Aorta (tissue), 5 donors: ENCODE measurements at regions not wholly inside any gene's neighbourhood (a gene's known extent, or its start where the extent isn't known, plus 50 kb on each side); places are given as distances from the start of the nearest gene placed in this dataset.

ENCODE experiments used
- ATAC-seq: fragments of 200-7000 bp; cut with Tn5 transposase; one replicate; pipeline ENCODE4 v1.9.1; 2022; ENCODE audit warnings: moderate library complexity; ENCODE audit not compliant: low FRiP score
- DNase-seq, 2 donors: peaks; one replicate each; pipeline ENCODE4 v3.0.0-alpha.2; 2020
- H3K27ac ChIP-seq, 2 donors: one replicate each; pipeline ENCODE4 v1.5.1; 2013; ENCODE audit warnings: low read length in 2 of 2, mild to moderate bottlenecking in 2 of 2, moderate library complexity in 2 of 2, control low read depth in 1 of 2, inconsistent platforms in 1 of 2, low read depth in 1 of 2
- H3K27me3 ChIP-seq, 2 donors: one replicate each; pipeline ENCODE4 v1.6.1; 2013; ENCODE audit warnings: control low read depth in 1 of 2, low read length in 1 of 2, mild to moderate bottlenecking in 1 of 2, moderate library complexity in 1 of 2; ENCODE audit not compliant: insufficient read depth in 2 of 2, control insufficient read depth in 1 of 2
- H3K36me3 ChIP-seq, 2 donors: one replicate each; pipeline ENCODE4 v1.6.1; 2013; ENCODE audit warnings: control low read depth in 1 of 2, low read length in 1 of 2, mild to moderate bottlenecking in 1 of 2; ENCODE audit not compliant: insufficient read depth in 2 of 2, control insufficient read depth in 1 of 2
- H3K4me1 ChIP-seq, 2 donors: one replicate each; pipeline ENCODE4 v1.6.1; 2013; ENCODE audit warnings: low read length in 2 of 2, control low read depth in 1 of 2, mild to moderate bottlenecking in 1 of 2, moderate library complexity in 1 of 2; ENCODE audit not compliant: insufficient read depth in 2 of 2, control insufficient read depth in 1 of 2
- H3K4me3 ChIP-seq, 2 donors: one replicate each; pipeline ENCODE4 v1.5.1; 2013; ENCODE audit warnings: low read length in 2 of 2, control low read depth in 1 of 2, mild to moderate bottlenecking in 1 of 2
- H3K9me3 ChIP-seq: one replicate; pipeline ENCODE4 v1.6.1; 2013; ENCODE audit warnings: mild to moderate bottlenecking, low read length; ENCODE audit not compliant: control insufficient read depth
- WGBS, 2 donors: extraction: QIAGEN DNeasy Blood & Tissue Kit; methylation state at CpG; one replicate each; pipeline ENCODE4 v1.1.7; 2013; 5-methylcytosine and 5-hydroxymethylcytosine counted together
- intact Hi-C, 2 donors: fragments of 100-400 bp; cut with DNase I; formaldehyde crosslinking; loops; one replicate each; pipeline versions ENCODE4 v1.14.2 to v1.15.0; 2022
- donor health status: healthy with polysubstance abuse.
- donor health status: Bipolar disorder and iron deficiency.
- donor health status: DM: no; HTN: no; CAD: no.
- donor health status: DM: no; HTN: no; CAD: no.
- donor health status: DM: yes; HTN: yes; CAD: no.

GRCh38 chr5:162520878-162521277 lies 453.3 kb downstream of the GABRG2 start:
- Histone ChIP-seq H3K36me3 (no peaks in the 10 kb centered on the region), H3K27ac (no peak overlapping the region), H3K4me1 (no peaks in the 10 kb centered on the region), H3K9me3 (peaks cover 6% of the 10 kb centered on the region), H3K4me3 (no peak overlapping the region), H3K27me3 (no peaks in the 10 kb centered on the region)
- intact Hi-C loops, result no loop called here
- DNase-seq (no peak), ATAC-seq (no peak)
- 72 to 78% methylated on average over 1 of the region's 1 CpG for WGBS, 2 donors

- intact Hi-C loops, result no loop called here
- no peaks in the 10 kb centered on the region for H3K36me3 ChIP-seq
- no peak overlapping the region for H3K4me3 ChIP-seq
- H3K9me3 ChIP-seq, result peaks cover 3% of the 10 kb centered on the region
- 40 to 45% methylated on average over 1 of the region's 1 CpG for WGBS, 2 donors
- no peaks in the 10 kb centered on the region for H3K27me3 ChIP-seq
- peaks cover 0 to 2% of the 10 kb centered on the region in 2 donors for H3K4me1 ChIP-seq
- no peak overlapping the region for H3K27ac ChIP-seq
- DNase-seq, result no peak
- no peak for ATAC-seq
These were observed 461.6 kb downstream of the GABRG2 start for GRCh38 chr5:162529209-162529608.

- peaks cover 3% of the 10 kb centered on the region for H3K9me3 ChIP-seq
- WGBS, 2 donors, result 88% methylated on average over 2 of the region's 2 CpGs
- DNase-seq, result no peak
- no peak overlapping the region for H3K27ac ChIP-seq
- intact Hi-C loops, result no loop called here
- H3K27me3 ChIP-seq, result no peaks in the 10 kb centered on the region
- no peak overlapping the region for H3K4me3 ChIP-seq
- ATAC-seq, result no peak
- H3K36me3 ChIP-seq, result no peaks in the 10 kb centered on the region
- H3K4me1 ChIP-seq, result peaks cover 0 to 2% of the 10 kb centered on the region in 2 donors
These were observed 462.3 kb downstream of the GABRG2 start for GRCh38 chr5:162529886-162530285.

- Histone ChIP-seq H3K27ac (no peak overlapping the region), H3K4me1 (no peaks in the 10 kb centered on the region), H3K27me3 (no peaks in the 10 kb centered on the region), H3K36me3 (no peaks in the 10 kb centered on the region), H3K9me3 (no peaks in the 10 kb centered on the region), H3K4me3 (no peak overlapping the region)
- WGBS, 2 donors, result 14 to 20% methylated on average over 2 of the region's 2 CpGs
- no peak for DNase-seq
- intact Hi-C loops, result no loop called here
- ATAC-seq, result no peak
These were observed 475.9 kb downstream of the GABRG2 start for GRCh38 chr5:162543437-162543836.

GRCh38 chr5:162544905-162545304 lies 477.3 kb downstream of the GABRG2 start:
- H3K4me3 ChIP-seq, result no peak overlapping the region
- no peak overlapping the region for H3K27ac ChIP-seq
- no peaks in the 10 kb centered on the region for H3K36me3 ChIP-seq
- H3K4me1 ChIP-seq, result no peaks in the 10 kb centered on the region
- 81 to 88% methylated on average over 2 of the region's 2 CpGs for WGBS, 2 donors
- DNase-seq, result no peak
- intact Hi-C loops, result no loop called here
- no peaks in the 10 kb centered on the region for H3K27me3 ChIP-seq
- ATAC-seq, result no peak
- H3K9me3 ChIP-seq, result no peaks in the 10 kb centered on the region

- H3K36me3 ChIP-seq, result no peaks in the 10 kb centered on the region
- H3K27ac ChIP-seq, result no peak overlapping the region
- no peak for DNase-seq
- H3K27me3 ChIP-seq, result no peaks in the 10 kb centered on the region
- intact Hi-C loops, result no loop called here
- no peak overlapping the region for H3K4me3 ChIP-seq
- H3K4me1 ChIP-seq, result no peaks in the 10 kb centered on the region
- ATAC-seq, result no peak
- 87 to 90% methylated on average over 13 of the region's 13 CpGs for WGBS, 2 donors
- no peaks in the 10 kb centered on the region for H3K9me3 ChIP-seq
These were observed 482.7 kb downstream of the GABRG2 start for GRCh38 chr5:162550236-162550635.

GRCh38 chr5:162558120-162558519 lies 490.5 kb downstream of the GABRG2 start:
- Histone ChIP-seq H3K4me3 (no peak overlapping the region), H3K27ac (no peak overlapping the region), H3K9me3 (no peaks in the 10 kb centered on the region), H3K4me1 (no peaks in the 10 kb centered on the region), H3K27me3 (no peaks in the 10 kb centered on the region), H3K36me3 (no peaks in the 10 kb centered on the region)
- 83 to 88% methylated on average over 6 of the region's 6 CpGs for WGBS, 2 donors
- intact Hi-C loops, result no loop called here
- DNase-seq (no peak), ATAC-seq (no peak)

GRCh38 chr5:162567644-162568043 lies 500.1 kb downstream of the GABRG2 start:
- H3K36me3 ChIP-seq, result no peaks in the 10 kb centered on the region
- 52 to 70% methylated on average over 3 of the region's 3 CpGs for WGBS, 2 donors
- no peak overlapping the region for H3K4me3 ChIP-seq
- intact Hi-C loops, result no loop called here
- ATAC-seq (no peak), DNase-seq (no peak)
- no peak overlapping the region for H3K27ac ChIP-seq
- H3K27me3 ChIP-seq, result no peaks in the 10 kb centered on the region
- no peaks in the 10 kb centered on the region for H3K9me3 ChIP-seq
- H3K4me1 ChIP-seq, result no peaks in the 10 kb centered on the region

- Histone ChIP-seq H3K36me3 (no peaks in the 10 kb centered on the region), H3K9me3 (no peaks in the 10 kb centered on the region), H3K27me3 (no peaks in the 10 kb centered on the region), H3K4me3 (no peak overlapping the region), H3K27ac (no peak overlapping the region), H3K4me1 (no peaks in the 10 kb centered on the region)
- intact Hi-C loops, result no loop called here
- 70 to 79% methylated on average over 2 of the region's 2 CpGs for WGBS, 2 donors
- DNase-seq (no peak), ATAC-seq (no peak)
These were observed 506.2 kb downstream of the GABRG2 start for GRCh38 chr5:162573758-162574157.
